SK-N-SH treated with all-trans-retinoic acid at 6 μM for 48 hours (cell line): ENCODE measurements at regions not wholly inside any gene's neighbourhood (a gene's known extent, or its start where the extent isn't known, plus 50 kb on each side); places are given as distances from the start of the nearest gene placed in this dataset.
"Not testable (repeated sequence)": the region's sequence is repeated elsewhere in the genome, so short reads cannot be mapped to it uniquely, and the experiment has no call there.

Source experiments
- GLIS3 ChIP-seq: fragments of 250-450 bp; sonication (Bioruptor Pico); IDR thresholded peaks from 2 replicates; pipeline ENCODE4 v1.5.0; 2020; ENCODE audit warnings: mild to moderate bottlenecking, moderate library complexity
- ZC3H10 ChIP-seq: fragments of 250-450 bp; sonication (Bioruptor Pico); IDR thresholded peaks from 2 replicates; pipeline ENCODE4 v1.5.1; 2021; ENCODE audit warnings: mild to moderate bottlenecking, moderate library complexity
- TF ChIP-seq, protein P1 (sequence below): fragments of 250-450 bp; sonication (Bioruptor Pico); IDR thresholded peaks from 2 replicates; pipeline ENCODE4 v1.8.0; 2020; ENCODE audit warnings: mild to moderate bottlenecking, moderate library complexity, borderline replicate concordance

DNA sequence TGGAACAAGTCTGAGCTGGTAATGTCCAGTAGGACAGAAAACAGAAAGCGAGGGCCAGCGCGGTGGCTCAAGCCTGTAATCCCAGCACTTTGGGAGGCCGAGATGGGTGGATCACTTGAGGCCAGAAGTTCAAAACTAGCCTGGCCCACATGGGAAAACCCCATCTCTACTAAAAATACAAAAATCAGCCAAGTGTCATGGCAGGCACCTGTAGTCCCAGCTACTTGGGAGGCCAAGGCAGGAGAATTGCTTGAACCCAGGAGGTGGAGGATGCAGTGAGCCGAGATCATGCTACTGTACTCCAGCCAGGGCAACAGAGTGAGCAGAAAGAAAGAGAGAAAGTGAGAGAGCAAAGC lies 52.3 kb upstream of the PMAIP1 start:
- TF ChIP-seq, protein P1, sequence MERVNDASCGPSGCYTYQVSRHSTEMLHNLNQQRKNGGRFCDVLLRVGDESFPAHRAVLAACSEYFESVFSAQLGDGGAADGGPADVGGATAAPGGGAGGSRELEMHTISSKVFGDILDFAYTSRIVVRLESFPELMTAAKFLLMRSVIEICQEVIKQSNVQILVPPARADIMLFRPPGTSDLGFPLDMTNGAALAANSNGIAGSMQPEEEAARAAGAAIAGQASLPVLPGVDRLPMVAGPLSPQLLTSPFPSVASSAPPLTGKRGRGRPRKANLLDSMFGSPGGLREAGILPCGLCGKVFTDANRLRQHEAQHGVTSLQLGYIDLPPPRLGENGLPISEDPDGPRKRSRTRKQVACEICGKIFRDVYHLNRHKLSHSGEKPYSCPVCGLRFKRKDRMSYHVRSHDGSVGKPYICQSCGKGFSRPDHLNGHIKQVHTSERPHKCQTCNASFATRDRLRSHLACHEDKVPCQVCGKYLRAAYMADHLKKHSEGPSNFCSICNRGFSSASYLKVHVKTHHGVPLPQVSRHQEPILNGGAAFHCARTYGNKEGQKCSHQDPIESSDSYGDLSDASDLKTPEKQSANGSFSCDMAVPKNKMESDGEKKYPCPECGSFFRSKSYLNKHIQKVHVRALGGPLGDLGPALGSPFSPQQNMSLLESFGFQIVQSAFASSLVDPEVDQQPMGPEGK (CRISPR knock-in tag) = not testable (repeated sequence)
- TF ChIP-seq ZC3H10, GLIS3 (CRISPR knock-in tag): not testable (repeated sequence)
